Heart left ventricle (tissue), 13 donors: ENCODE measurements at regions not wholly inside any gene's neighbourhood (a gene's known extent, or its start where the extent isn't known, plus 50 kb on each side); places are given as distances from the start of the nearest gene placed in this dataset.

Experiments
- CTCF ChIP-seq, 12 donors: fragments of 200-600 bp; sonication (generic) in 4 of 12; IDR thresholded peaks; one replicate each; pipeline versions ENCODE4 v1.5.0 to v1.8.0; 2018 to 2022; ENCODE audit warnings: antibody characterized with exemption in 12 of 12, mild to moderate bottlenecking in 5 of 12
- POLR2A ChIP-seq, 2 donors: fragments of 450-650 bp; IDR thresholded peaks; one replicate each; pipeline ENCODE4 v1.6.1; 2017; ENCODE audit warnings: antibody characterized with exemption in 2 of 2, mild to moderate bottlenecking in 2 of 2, moderate library complexity in 2 of 2
- donor health status: ischemic (EF 13 %, LVEDD 7.1; RV severe dilation, severe dysfunction).
- donor health status: DM: no; HTN: yes; CAD: no.
- donor health status: DM: no; HTN: no; CAD: no.
- donor health status: ischemic (EF 25% LVEDD 6.9; RV normal size, moderate dysfunction).
- donor health status: ischemic (EF 25% LVEDD 5.7; RV mildly dilated, moderate dysfunction).
- donor health status: ischemic (EF 35%, LVEDD 5.7; RV mildly dilated, moderate dysfunction).
- donor health status: nonischemic (EF 11% LVEDD 7.7; RV severe dilation, severe dysfunction).
- donor health status: DM: yes; HTN: yes; CAD: no.
- donor health status: PGD.
- donor health status: ischemic (EF 29% LVEDD 5.4; RV normal size, mild dysfunction).
- donor health status: nonischemic (EF 23%, LVEDD 6.1; RV moderate dilation, normal function).

GRCh38 chr2:216292886-216293301, 79.4 kb downstream of the MARCHF4 start:
- TF ChIP-seq CTCF (IDR thresholded peaks at IDR 0.05) (no peak), POLR2A (IDR thresholded peaks at IDR 0.05) (no peak)
